HG02642 (cell line): ENCODE measurements at regions not wholly inside any gene's neighbourhood (a gene's known extent, or its start where the extent isn't known, plus 50 kb on each side); places are given as distances from the start of the nearest gene placed in this dataset.

Experiments
- ATAC-seq: cut with Tn5 transposase; IDR thresholded peaks from one replicate; pipeline ENCODE4 v1.9.1; 2021; ENCODE audit warnings: mild to moderate bottlenecking; ENCODE audit not compliant: unreplicated experiment, poor library complexity

- no peak for ATAC-seq
These were observed 94.6 kb downstream of the ZPLD1 start for GRCh38 chr3:102529452-102529851.

- ATAC-seq: no peak
These were observed 95.8 kb downstream of the ZPLD1 start for GRCh38 chr3:102530415-102531181.

GRCh38 chr3:102531686-102532085 lies 96.9 kb downstream of the ZPLD1 start:
- no peak for ATAC-seq

GRCh38 chr3:102532901-102533300 lies 98.1 kb downstream of the ZPLD1 start:
- no peak for ATAC-seq

- ATAC-seq: no peak
These were observed 99.0 kb downstream of the ZPLD1 start for GRCh38 chr3:102533784-102534183.

- no peak for ATAC-seq
These were observed 101.6 kb downstream of the ZPLD1 start for GRCh38 chr3:102536456-102536855.

- ATAC-seq: no peak
These were observed 102.3 kb downstream of the ZPLD1 start for GRCh38 chr3:102537123-102537522.

GRCh38 chr3:102544741-102545140 lies 109.9 kb downstream of the ZPLD1 start:
- no peak for ATAC-seq

- ATAC-seq: no peak
These were observed 110.5 kb downstream of the ZPLD1 start for GRCh38 chr3:102545276-102545675.

- no peak for ATAC-seq
These were observed 119.1 kb downstream of the ZPLD1 start for GRCh38 chr3:102553876-102554275.

- ATAC-seq: no peak
These were observed 135.7 kb downstream of the ZPLD1 start for GRCh38 chr3:102570511-102570910.

GRCh38 chr3:102571006-102571405 lies 136.2 kb downstream of the ZPLD1 start:
- no peak for ATAC-seq

- ATAC-seq: no peak
These were observed 137.0 kb downstream of the ZPLD1 start for GRCh38 chr3:102571720-102572384.

- ATAC-seq: no peak
These were observed 138.7 kb downstream of the ZPLD1 start for GRCh38 chr3:102573483-102574028.

- ATAC-seq: no peak
These were observed 139.5 kb downstream of the ZPLD1 start for GRCh38 chr3:102574355-102574754.

- ATAC-seq: no peak
These were observed 141.8 kb downstream of the ZPLD1 start for GRCh38 chr3:102576651-102577050.

GRCh38 chr3:102577082-102577789 lies 142.4 kb downstream of the ZPLD1 start:
- no peak for ATAC-seq

- ATAC-seq: no peak
These were observed 145.9 kb downstream of the ZPLD1 start for GRCh38 chr3:102580760-102581159.

- no peak for ATAC-seq
These were observed 151.7 kb downstream of the ZPLD1 start for GRCh38 chr3:102586485-102586884.

GRCh38 chr3:102593812-102594602 lies 159.2 kb downstream of the ZPLD1 start:
- no peak for ATAC-seq
